ENCODE measurements at regions not wholly inside any gene's neighbourhood (a gene's known extent, or its start where the extent isn't known, plus 50 kb on each side); places are given as distances from the start of the nearest gene placed in this dataset.
"Not testable (repeated sequence)": the region's sequence is repeated elsewhere in the genome, so short reads cannot be mapped to it uniquely, and the experiment has no call there.

- no peak for ATAC-seq
- H3K4me1 Mint-ChIP-seq = no peaks in the 10 kb centered on the region
- H3K27me3 Mint-ChIP-seq = no peaks in the 10 kb centered on the region
- H3K36me3 Mint-ChIP-seq = no peaks in the 10 kb centered on the region
- H3K9me3 Mint-ChIP-seq = no peaks in the 10 kb centered on the region
- H3K4me3 Mint-ChIP-seq = no peak overlapping the region
- H3K27ac Mint-ChIP-seq = no peak overlapping the region
These were observed 408.2 kb downstream of the IGSF11 start for GRCh38 chr3:118626453-118626852.

GRCh38 chr3:118628704-118629341, 405.8 kb downstream of the IGSF11 start:
- no peak for ATAC-seq
- Mint-ChIP-seq H3K27ac (no peak overlapping the region), H3K9me3 (no peaks in the 10 kb centered on the region), H3K4me3 (no peak overlapping the region), H3K4me1 (no peaks in the 10 kb centered on the region), H3K36me3 (no peaks in the 10 kb centered on the region), H3K27me3 (no peaks in the 10 kb centered on the region)

- Mint-ChIP-seq H3K36me3 (no peaks in the 10 kb centered on the region), H3K9me3 (no peaks in the 10 kb centered on the region), H3K4me3 (no peak overlapping the region), H3K27ac (no peak overlapping the region), H3K4me1 (no peaks in the 10 kb centered on the region), H3K27me3 (no peaks in the 10 kb centered on the region)
- no peak for ATAC-seq
These were observed 404.8 kb downstream of the IGSF11 start for GRCh38 chr3:118629821-118630220.

- ATAC-seq = no peak
- Mint-ChIP-seq H3K27me3 (no peaks in the 10 kb centered on the region), H3K9me3 (no peaks in the 10 kb centered on the region), H3K36me3 (no peaks in the 10 kb centered on the region), H3K4me3 (no peak overlapping the region), H3K4me1 (no peaks in the 10 kb centered on the region), H3K27ac (no peak overlapping the region)
These were observed 398.9 kb downstream of the IGSF11 start for GRCh38 chr3:118635711-118636110.

GRCh38 chr3:118636841-118637240, 397.8 kb downstream of the IGSF11 start:
- H3K27me3 Mint-ChIP-seq = no peaks in the 10 kb centered on the region
- no peak overlapping the region for H3K4me3 Mint-ChIP-seq
- H3K27ac Mint-ChIP-seq = no peak overlapping the region
- H3K36me3 Mint-ChIP-seq = no peaks in the 10 kb centered on the region
- H3K9me3 Mint-ChIP-seq = no peaks in the 10 kb centered on the region
- ATAC-seq = no peak
- H3K4me1 Mint-ChIP-seq = no peaks in the 10 kb centered on the region

GRCh38 chr3:118637846-118638245, 396.8 kb downstream of the IGSF11 start:
- Mint-ChIP-seq H3K27me3 (no peaks in the 10 kb centered on the region), H3K4me3 (no peak overlapping the region), H3K27ac (no peak overlapping the region), H3K36me3 (no peaks in the 10 kb centered on the region), H3K4me1 (no peaks in the 10 kb centered on the region), H3K9me3 (no peaks in the 10 kb centered on the region)
- ATAC-seq = no peak

- Mint-ChIP-seq H3K4me3 (no peak overlapping the region), H3K27ac (no peak overlapping the region), H3K27me3 (peaks cover 5% of the 10 kb centered on the region), H3K36me3 (no peaks in the 10 kb centered on the region), H3K4me1 (no peaks in the 10 kb centered on the region), H3K9me3 (no peaks in the 10 kb centered on the region)
- no peak for ATAC-seq
These were observed 393.0 kb downstream of the IGSF11 start for GRCh38 chr3:118641608-118642007.

- Mint-ChIP-seq H3K36me3 (no peaks in the 10 kb centered on the region), H3K4me1 (no peaks in the 10 kb centered on the region), H3K27ac (no peak overlapping the region), H3K9me3 (no peaks in the 10 kb centered on the region), H3K27me3 (no peaks in the 10 kb centered on the region), H3K4me3 (no peak overlapping the region)
- no peak for ATAC-seq
These were observed 363.5 kb downstream of the IGSF11 start for GRCh38 chr3:118671192-118671591.

GRCh38 chr3:118675305-118675704, 359.3 kb downstream of the IGSF11 start:
- Mint-ChIP-seq H3K4me3 (no peak overlapping the region), H3K4me1 (no peaks in the 10 kb centered on the region), H3K27me3 (no peaks in the 10 kb centered on the region), H3K9me3 (no peaks in the 10 kb centered on the region), H3K27ac (no peak overlapping the region), H3K36me3 (no peaks in the 10 kb centered on the region)
- ATAC-seq = no peak

- not testable (repeated sequence) for H3K27ac Mint-ChIP-seq, ATAC-seq, H3K4me3 Mint-ChIP-seq, H3K9me3 Mint-ChIP-seq, H3K4me1 Mint-ChIP-seq, H3K27me3 Mint-ChIP-seq, H3K36me3 Mint-ChIP-seq
These were observed 356.0 kb downstream of the IGSF11 start for GRCh38 chr3:118678663-118679062.

GRCh38 chr3:118682921-118683320, 351.7 kb downstream of the IGSF11 start:
- Mint-ChIP-seq H3K27ac (no peak overlapping the region), H3K4me1 (no peaks in the 10 kb centered on the region), H3K9me3 (no peaks in the 10 kb centered on the region), H3K27me3 (no peaks in the 10 kb centered on the region), H3K36me3 (no peaks in the 10 kb centered on the region), H3K4me3 (no peak overlapping the region)
- ATAC-seq = no peak

- H3K9me3 Mint-ChIP-seq = no peaks in the 10 kb centered on the region
- no peaks in the 10 kb centered on the region for H3K36me3 Mint-ChIP-seq
- ATAC-seq = no peak
- no peaks in the 10 kb centered on the region for H3K4me1 Mint-ChIP-seq
- no peaks in the 10 kb centered on the region for H3K27me3 Mint-ChIP-seq
- H3K4me3 Mint-ChIP-seq = no peak overlapping the region
- H3K27ac Mint-ChIP-seq = no peak overlapping the region
These were observed 351.0 kb downstream of the IGSF11 start for GRCh38 chr3:118683636-118684035.

- no peak overlapping the region for H3K4me3 Mint-ChIP-seq
- H3K9me3 Mint-ChIP-seq = no peaks in the 10 kb centered on the region
- H3K27me3 Mint-ChIP-seq = no peaks in the 10 kb centered on the region
- no peak overlapping the region for H3K27ac Mint-ChIP-seq
- H3K36me3 Mint-ChIP-seq = no peaks in the 10 kb centered on the region
- no peak for ATAC-seq
- H3K4me1 Mint-ChIP-seq = no peaks in the 10 kb centered on the region
These were observed 346.2 kb downstream of the IGSF11 start for GRCh38 chr3:118688396-118688884.

- no peaks in the 10 kb centered on the region for H3K36me3 Mint-ChIP-seq
- H3K4me1 Mint-ChIP-seq = no peaks in the 10 kb centered on the region
- ATAC-seq = no peak
- no peaks in the 10 kb centered on the region for H3K27me3 Mint-ChIP-seq
- H3K4me3 Mint-ChIP-seq = no peak overlapping the region
- peaks cover 5% of the 10 kb centered on the region for H3K9me3 Mint-ChIP-seq
- H3K27ac Mint-ChIP-seq = no peak overlapping the region
These were observed 342.2 kb downstream of the IGSF11 start for GRCh38 chr3:118692416-118692815.

- Mint-ChIP-seq H3K27me3 (no peaks in the 10 kb centered on the region), H3K4me1 (no peaks in the 10 kb centered on the region), H3K4me3 (no peak overlapping the region), H3K9me3 (peaks cover 3% of the 10 kb centered on the region), H3K36me3 (no peaks in the 10 kb centered on the region), H3K27ac (no peak overlapping the region)
- no peak for ATAC-seq
These were observed 329.0 kb downstream of the IGSF11 start for GRCh38 chr3:118705487-118706219.

GRCh38 chr3:118707991-118708390, 326.7 kb downstream of the IGSF11 start:
- Mint-ChIP-seq H3K9me3 (peaks cover 3% of the 10 kb centered on the region), H3K27ac (no peak overlapping the region), H3K4me1 (no peaks in the 10 kb centered on the region), H3K36me3 (no peaks in the 10 kb centered on the region), H3K4me3 (no peak overlapping the region), H3K27me3 (no peaks in the 10 kb centered on the region)
- ATAC-seq = no peak
